ENCODE measurements at regions not wholly inside any gene's neighbourhood (a gene's known extent, or its start where the extent isn't known, plus 50 kb on each side); places are given as distances from the start of the nearest gene placed in this dataset.

GRCh38 chr15:95869920-95870319 lies 460.6 kb upstream of the NR2F2 start:
- DNase-seq (ENCODE audit: low spot score): no peak

DNA sequence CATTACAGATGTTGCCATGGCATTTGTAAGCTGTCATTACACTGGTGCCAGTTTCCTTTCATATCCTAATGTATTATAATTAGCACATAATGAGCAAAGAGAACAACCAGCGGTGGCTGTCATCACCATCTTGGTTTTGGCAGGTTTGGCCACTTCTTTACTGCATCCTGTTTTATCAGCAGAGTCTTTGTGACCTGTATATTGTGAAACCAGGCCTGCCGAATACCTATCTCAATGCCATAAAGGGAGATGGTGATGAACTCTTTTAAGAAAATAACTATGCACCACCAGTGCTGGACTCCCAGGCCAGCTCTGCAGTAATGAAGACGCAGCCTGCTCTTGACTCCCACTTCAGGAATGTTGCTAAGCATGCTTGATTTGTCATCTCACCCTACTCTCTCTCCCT lies 458.1 kb upstream of the NR2F2 start:
- DNase-seq (ENCODE audit: low spot score): peak; percentile 67

GRCh38 chr15:95874637-95875036 lies 455.9 kb upstream of the NR2F2 start:
- no peak for DNase-seq (ENCODE audit: low spot score)

DNA sequence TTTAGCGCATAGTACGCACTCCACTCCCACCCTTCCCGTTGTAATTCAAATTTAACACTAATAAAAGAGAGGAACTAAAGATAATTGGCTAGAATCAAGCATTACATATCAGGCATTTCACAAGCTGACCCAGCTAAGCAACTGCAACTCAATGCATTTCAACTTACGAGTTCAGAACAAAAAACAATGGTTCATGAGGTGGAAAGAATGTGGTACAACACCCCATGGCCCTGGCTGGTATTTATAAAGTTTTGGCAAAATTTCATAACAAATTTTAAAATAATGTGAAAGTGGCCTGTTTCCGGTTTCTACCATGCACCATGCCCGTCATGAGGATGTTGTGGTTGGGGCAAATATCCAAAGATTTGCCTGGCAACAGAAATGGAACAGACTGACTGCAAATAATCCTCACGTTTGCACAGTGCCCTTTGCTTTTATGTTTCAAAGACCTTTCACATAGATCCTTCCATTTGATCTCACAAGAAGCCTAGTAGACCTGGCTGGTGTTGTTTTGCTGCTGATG lies 455.3 kb upstream of the NR2F2 start:
- DNase-seq (ENCODE audit: low spot score): peak; percentile 44

GRCh38 chr15:95880031-95880570 lies 450.4 kb upstream of the NR2F2 start:
- no peak for DNase-seq (ENCODE audit: low spot score)

GRCh38 chr15:95880630-95881029 lies 449.9 kb upstream of the NR2F2 start:
- DNase-seq (ENCODE audit: low spot score): no peak

DNA sequence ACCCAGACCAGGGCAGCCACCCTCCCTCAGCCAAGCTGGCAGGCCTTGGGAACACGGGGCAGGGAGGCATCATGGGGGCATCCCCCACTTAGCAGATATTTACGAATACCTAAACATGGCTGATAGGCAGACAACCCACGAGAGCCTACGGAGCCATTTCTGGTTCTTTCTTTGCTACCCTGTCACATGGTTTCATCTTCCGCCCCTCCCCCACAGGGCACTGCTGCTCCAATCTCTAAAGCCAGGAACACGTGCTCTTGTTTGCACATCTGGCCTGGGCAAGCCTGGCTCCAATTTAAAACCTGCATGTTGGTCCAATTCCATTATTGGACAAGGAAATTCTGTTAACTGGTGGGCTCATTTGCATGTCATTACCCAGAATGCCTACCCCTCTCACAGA lies 447.4 kb upstream of the NR2F2 start:
- no peak for DNase-seq (ENCODE audit: low spot score)

DNA sequence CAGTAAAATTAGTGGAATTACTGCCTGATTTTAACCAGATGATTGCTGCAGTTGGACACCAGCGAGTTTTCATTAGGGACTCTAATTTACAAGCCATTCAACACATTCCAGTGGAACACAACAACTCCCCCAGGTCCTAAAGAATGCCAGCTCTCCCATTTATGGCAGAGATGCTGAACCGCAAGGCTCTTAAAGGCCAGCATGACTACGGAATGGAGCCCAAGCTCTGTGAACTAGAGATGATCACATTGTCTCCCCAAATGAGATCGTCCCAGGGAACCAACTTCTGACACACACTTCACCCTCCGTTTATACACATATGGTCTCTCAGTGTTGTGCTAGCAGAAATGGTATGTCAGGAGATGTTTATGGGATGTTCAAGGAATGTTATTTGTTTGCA lies 446.2 kb upstream of the NR2F2 start:
- DNase-seq (ENCODE audit: low spot score): peak; percentile 70

- DNase-seq (ENCODE audit: low spot score): no peak
These were observed 442.7 kb upstream of the NR2F2 start for GRCh38 chr15:95887666-95888390.

DNA sequence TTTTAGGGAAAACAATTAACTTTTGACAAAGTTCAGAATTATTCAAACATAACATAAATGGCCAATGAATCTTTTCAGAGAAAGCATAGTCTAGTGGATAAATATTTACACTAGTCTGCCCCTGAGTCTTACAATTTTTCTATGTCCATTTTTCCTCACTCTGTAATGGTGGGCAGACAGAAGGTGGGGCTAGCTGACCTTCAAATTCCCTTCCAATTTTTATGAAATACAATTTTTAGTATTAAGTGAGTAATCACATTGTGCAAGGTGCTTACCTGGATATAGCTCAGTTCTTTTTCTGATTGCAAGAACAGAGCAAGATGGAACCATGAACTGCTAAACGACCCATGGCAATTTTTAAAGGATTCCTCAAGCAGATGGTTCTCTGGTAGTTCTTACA lies 441.7 kb upstream of the NR2F2 start:
- DNase-seq (ENCODE audit: low spot score): no peak

GRCh38 chr15:95894407-95894956 lies 436.0 kb upstream of the NR2F2 start:
- no peak for DNase-seq (ENCODE audit: low spot score)

DNA sequence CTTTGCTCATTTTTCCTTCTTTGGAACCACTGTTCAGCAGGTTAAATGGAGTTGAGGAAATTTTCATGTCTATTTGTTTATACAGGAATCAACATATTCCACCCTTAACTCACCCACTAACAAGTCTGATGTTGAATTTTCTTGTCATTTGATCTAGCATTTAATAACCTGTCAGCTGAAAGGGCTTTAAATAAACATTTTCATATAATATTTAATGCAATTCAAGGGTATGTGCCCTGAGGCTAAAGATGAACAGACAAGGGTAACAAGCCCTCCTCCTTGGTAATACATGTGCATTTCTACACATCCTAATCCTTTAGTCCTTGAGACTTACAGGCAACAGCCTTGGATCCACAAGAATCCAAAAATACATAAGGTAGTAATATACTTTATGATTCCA lies 435.0 kb upstream of the NR2F2 start:
- no peak for DNase-seq (ENCODE audit: low spot score)

DNA sequence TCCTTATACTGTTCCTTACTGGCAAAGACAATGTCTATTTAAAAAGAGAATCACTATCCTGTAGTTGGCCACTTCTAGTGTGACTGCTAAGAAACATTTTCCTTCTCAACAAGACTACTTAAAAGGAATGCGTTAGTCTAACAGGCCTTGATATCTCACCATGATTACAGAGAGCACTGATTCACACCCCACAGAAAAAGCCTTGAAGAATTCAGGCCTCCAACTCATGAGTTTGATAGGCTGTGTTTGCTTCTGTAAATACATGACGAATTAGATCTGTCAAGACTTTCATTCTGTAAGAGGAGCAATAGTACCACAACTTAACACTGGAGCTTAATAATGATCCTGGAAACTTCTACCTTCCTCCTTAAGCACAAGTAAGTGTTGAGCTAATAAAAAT lies 432.8 kb upstream of the NR2F2 start:
- no peak for DNase-seq (ENCODE audit: low spot score)

GRCh38 chr15:95898761-95899160 lies 431.7 kb upstream of the NR2F2 start:
- no peak for DNase-seq (ENCODE audit: low spot score)

- no peak for DNase-seq (ENCODE audit: low spot score)
These were observed 429.2 kb upstream of the NR2F2 start for GRCh38 chr15:95901271-95901670.

- DNase-seq (ENCODE audit: low spot score): no peak
These were observed 427.9 kb upstream of the NR2F2 start for GRCh38 chr15:95902606-95903005.

DNA sequence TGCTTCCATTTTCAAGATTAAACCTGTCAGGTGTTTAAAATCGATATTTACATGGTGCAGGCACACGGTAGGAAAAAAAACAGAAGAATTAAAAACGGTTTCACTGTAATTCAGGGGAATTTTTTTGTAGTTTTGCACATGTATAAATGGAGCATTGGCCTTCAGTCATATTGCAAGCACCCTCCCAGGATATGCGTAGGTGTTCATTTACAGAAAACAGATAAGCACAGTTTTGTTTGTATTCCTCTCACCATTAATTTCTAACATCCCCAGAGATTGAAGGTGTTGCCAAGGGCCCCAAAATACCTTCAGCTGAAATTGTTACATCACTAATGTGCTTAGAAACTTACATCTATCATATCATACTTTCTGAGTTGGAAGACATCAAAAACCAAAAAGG lies 427.1 kb upstream of the NR2F2 start:
- no peak for DNase-seq (ENCODE audit: low spot score)

DNA sequence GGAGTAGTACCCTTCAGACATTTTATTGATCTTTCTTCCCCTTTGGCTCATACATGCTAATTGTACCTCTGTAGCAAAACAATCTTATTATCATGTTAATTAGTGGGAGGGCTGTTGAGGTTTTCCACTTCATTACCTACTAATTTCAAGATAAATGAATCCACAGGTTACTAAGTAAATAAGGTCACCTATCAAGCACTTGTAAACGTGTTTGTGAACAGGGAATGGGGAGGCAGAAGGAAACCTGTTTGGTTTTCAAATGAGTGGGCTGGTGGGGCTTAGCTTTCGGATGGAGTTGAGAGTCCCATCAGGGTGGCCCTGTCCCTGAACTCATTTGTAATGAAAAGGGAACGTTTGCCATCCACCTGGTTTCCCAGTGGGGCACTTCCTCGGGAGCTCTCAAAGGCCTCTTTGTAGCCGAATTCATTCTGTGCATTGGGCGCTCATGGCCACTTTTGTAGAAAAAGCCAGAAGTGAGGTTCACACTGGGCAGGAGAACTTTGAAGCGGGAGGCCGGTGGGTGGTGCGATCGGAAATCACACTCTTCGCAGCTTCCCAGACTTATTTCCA lies 419.8 kb upstream of the NR2F2 start:
- DNase-seq (ENCODE audit: low spot score): no peak

- no peak for DNase-seq (ENCODE audit: low spot score)
These were observed 418.8 kb upstream of the NR2F2 start for GRCh38 chr15:95911570-95912279.

DNA sequence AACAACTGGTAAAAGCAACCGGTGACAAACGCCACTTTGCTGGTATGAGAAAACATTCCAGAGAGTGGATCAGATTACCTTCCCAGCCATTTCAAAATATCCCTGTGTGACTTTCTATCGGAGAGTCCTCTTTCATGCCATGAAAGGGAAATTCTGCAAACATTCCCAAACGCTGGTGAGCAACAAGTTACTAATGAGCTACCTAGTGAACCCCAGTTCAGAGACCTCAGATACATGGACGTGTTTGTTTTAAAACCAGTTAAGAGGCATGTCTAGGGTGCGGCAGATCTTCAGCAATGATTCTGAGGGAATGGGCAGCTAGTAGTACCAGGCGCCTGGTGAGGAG lies 418.2 kb upstream of the NR2F2 start:
- no peak for DNase-seq (ENCODE audit: low spot score)

DNA sequence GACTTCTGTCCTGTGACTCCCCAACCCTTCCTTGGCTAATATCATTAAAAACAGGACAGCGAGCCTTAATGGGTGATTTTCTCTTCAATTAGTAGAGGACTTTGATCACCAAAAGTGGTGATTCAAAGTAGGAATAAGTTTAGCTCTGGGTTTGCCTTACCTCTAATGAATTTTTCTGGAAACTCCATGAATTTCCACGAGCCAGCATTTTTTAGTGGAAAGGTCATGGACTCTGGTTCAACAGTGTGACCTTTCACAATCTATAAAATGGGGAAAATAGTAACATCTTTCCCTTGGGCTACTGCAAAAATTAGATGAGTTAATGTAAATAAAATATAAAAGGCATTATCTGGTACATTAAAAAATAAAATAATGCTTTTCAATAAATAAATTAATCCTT lies 417.8 kb upstream of the NR2F2 start:
- DNase-seq (ENCODE audit: low spot score): no peak

GRCh38 chr15:95916568-95916967 lies 413.9 kb upstream of the NR2F2 start:
- DNase-seq (ENCODE audit: low spot score): no peak

GRCh38 chr15:95918525-95918924 lies 412.0 kb upstream of the NR2F2 start:
- no peak for DNase-seq (ENCODE audit: low spot score)
